ENCODE measurements at regions not wholly inside any gene's neighbourhood (a gene's known extent, or its start where the extent isn't known, plus 50 kb on each side); places are given as distances from the start of the nearest gene placed in this dataset.

GRCh38 chr17:73944366-73944765, 259.1 kb upstream of the RPL38 start:
- H4K8ac ChIP-seq (ENCODE audit: low read length), result no peak overlapping the region
- no peak overlapping the region for H2AFZ ChIP-seq (ENCODE audit: low read depth, low read length)
- no peaks in the 10 kb centered on the region for H3K4me1 ChIP-seq (ENCODE audit: control insufficient read depth, insufficient read depth, low read depth, low read length)
- H3K4ac ChIP-seq (ENCODE audit: low read depth in 1 of 2, low read length in 2 of 2), result no peak overlapping the region
- H3K18ac ChIP-seq (ENCODE audit: low read depth in 1 of 2, low read length in 2 of 2), result no peak overlapping the region
- no peak overlapping the region for H3K4me2 ChIP-seq (ENCODE audit: low read length, poor library complexity, severe bottlenecking)
- H2BK15ac ChIP-seq (ENCODE audit: low read depth, poor library complexity, severe bottlenecking), result no peak overlapping the region
- H3K14ac ChIP-seq (ENCODE audit: low read length in 2 of 2), result no peak overlapping the region
- no peaks in the 10 kb centered on the region for H3K79me1 ChIP-seq (replicated peaks; ENCODE audit: low read length, poor library complexity, severe bottlenecking)
- no peak overlapping the region for H3K27ac ChIP-seq (ENCODE audit: low read length, poor library complexity, severe bottlenecking)
- 76% methylated on average over 5 of the region's 5 CpGs for WGBS
- H2BK5ac ChIP-seq (ENCODE audit: low read depth, low read length, poor library complexity, severe bottlenecking), result no peak overlapping the region
- H2AK5ac ChIP-seq (ENCODE audit: low read length, severe bottlenecking), result no peak overlapping the region
- no peak overlapping the region for H4K91ac ChIP-seq (ENCODE audit: low read length)
- no peak overlapping the region for H3K23ac ChIP-seq (ENCODE audit: low read length in 2 of 2)
- no peak for DNase-seq
- no peaks in the 10 kb centered on the region for H3K36me3 ChIP-seq (ENCODE audit: control insufficient read depth in 1 of 2, insufficient read depth in 2 of 2, low read depth in 1 of 2, low read length in 2 of 2)
- no peak overlapping the region for H3K4me3 ChIP-seq (ENCODE audit: insufficient read depth in 1 of 2, low read depth in 1 of 2, low read length in 2 of 2)
- H2BK120ac ChIP-seq (ENCODE audit: low read depth, low read length), result no peak overlapping the region
- peaks cover 0 to 57% of the 10 kb centered on the region in 2 experiments for H3K27me3 ChIP-seq (ENCODE audit: control insufficient read depth in 1 of 2, insufficient read depth in 1 of 2, low read length in 2 of 2)
- H3K9me3 ChIP-seq (ENCODE audit: control insufficient read depth, low read length), result no peaks in the 10 kb centered on the region
- H2BK12ac ChIP-seq (ENCODE audit: low read length in 2 of 2), result no peak overlapping the region
- H3K9ac ChIP-seq (ENCODE audit: low read length), result no peak overlapping the region

- no peaks in the 10 kb centered on the region for H3K9me3 ChIP-seq (ENCODE audit: control insufficient read depth, low read length)
- no peaks in the 10 kb centered on the region for H3K79me1 ChIP-seq (replicated peaks; ENCODE audit: low read length, poor library complexity, severe bottlenecking)
- H3K23ac ChIP-seq (ENCODE audit: low read length in 2 of 2), result no peak overlapping the region
- no peak overlapping the region for H3K4me3 ChIP-seq (ENCODE audit: insufficient read depth in 1 of 2, low read depth in 1 of 2, low read length in 2 of 2)
- 78% methylated on average over 13 of the region's 13 CpGs for WGBS
- no peak overlapping the region for H3K14ac ChIP-seq (ENCODE audit: low read length in 2 of 2)
- no peak overlapping the region for H2BK120ac ChIP-seq (ENCODE audit: low read depth, low read length)
- no peak overlapping the region for H3K4me2 ChIP-seq (ENCODE audit: low read length, poor library complexity, severe bottlenecking)
- H2BK5ac ChIP-seq (ENCODE audit: low read depth, low read length, poor library complexity, severe bottlenecking), result no peak overlapping the region
- no peaks in the 10 kb centered on the region for H3K36me3 ChIP-seq (ENCODE audit: control insufficient read depth in 1 of 2, insufficient read depth in 2 of 2, low read depth in 1 of 2, low read length in 2 of 2)
- DNase-seq, result no peak
- H2BK15ac ChIP-seq (ENCODE audit: low read depth, poor library complexity, severe bottlenecking), result no peak overlapping the region
- H3K18ac ChIP-seq (ENCODE audit: low read depth in 1 of 2, low read length in 2 of 2), result no peak overlapping the region
- no peak overlapping the region for H3K27ac ChIP-seq (ENCODE audit: low read length, poor library complexity, severe bottlenecking)
- H2BK12ac ChIP-seq (ENCODE audit: low read length in 2 of 2), result no peak overlapping the region
- peaks cover 2% of the 10 kb centered on the region for H3K4me1 ChIP-seq (ENCODE audit: control insufficient read depth, insufficient read depth, low read depth, low read length)
- H2AFZ ChIP-seq (ENCODE audit: low read depth, low read length), result no peak overlapping the region
- H4K8ac ChIP-seq (ENCODE audit: low read length), result no peak overlapping the region
- H2AK5ac ChIP-seq (ENCODE audit: low read length, severe bottlenecking), result no peak overlapping the region
- H3K4ac ChIP-seq (ENCODE audit: low read depth in 1 of 2, low read length in 2 of 2), result no peak overlapping the region
- no peak overlapping the region for H3K9ac ChIP-seq (ENCODE audit: low read length)
- peaks cover 10 to 65% of the 10 kb centered on the region in 2 experiments for H3K27me3 ChIP-seq (ENCODE audit: control insufficient read depth in 1 of 2, insufficient read depth in 1 of 2, low read length in 2 of 2)
- H4K91ac ChIP-seq (ENCODE audit: low read length), result no peak overlapping the region
These were observed 256.1 kb upstream of the RPL38 start for GRCh38 chr17:73947281-73947965.

GRCh38 chr17:73947966-73948355, 255.5 kb upstream of the RPL38 start:
- Histone ChIP-seq H3K18ac (ENCODE audit: low read depth in 1 of 2, low read length in 2 of 2) (no peak overlapping the region), H3K23ac (ENCODE audit: low read length in 2 of 2) (no peak overlapping the region), H3K4ac (ENCODE audit: low read depth in 1 of 2, low read length in 2 of 2) (no peak overlapping the region), H3K9me3 (ENCODE audit: control insufficient read depth, low read length) (no peaks in the 10 kb centered on the region), H3K14ac (ENCODE audit: low read length in 2 of 2) (no peak overlapping the region), H3K79me1 (replicated peaks; ENCODE audit: low read length, poor library complexity, severe bottlenecking) (no peaks in the 10 kb centered on the region), H2AFZ (ENCODE audit: low read depth, low read length) (no peak overlapping the region), H2BK15ac (ENCODE audit: low read depth, poor library complexity, severe bottlenecking) (no peak overlapping the region), H4K8ac (ENCODE audit: low read length) (no peak overlapping the region), H3K9ac (ENCODE audit: low read length) (no peak overlapping the region), H2BK120ac (ENCODE audit: low read depth, low read length) (no peak overlapping the region), H2BK12ac (ENCODE audit: low read length in 2 of 2) (no peak overlapping the region), H3K36me3 (ENCODE audit: control insufficient read depth in 1 of 2, insufficient read depth in 2 of 2, low read depth in 1 of 2, low read length in 2 of 2) (no peaks in the 10 kb centered on the region), H2AK5ac (ENCODE audit: low read length, severe bottlenecking) (no peak overlapping the region), H3K4me1 (ENCODE audit: control insufficient read depth, insufficient read depth, low read depth, low read length) (peaks cover 7% of the 10 kb centered on the region), H3K4me3 (ENCODE audit: insufficient read depth in 1 of 2, low read depth in 1 of 2, low read length in 2 of 2) (no peak overlapping the region), H4K91ac (ENCODE audit: low read length) (no peak overlapping the region), H3K4me2 (ENCODE audit: low read length, poor library complexity, severe bottlenecking) (no peak overlapping the region), H3K27ac (ENCODE audit: low read length, poor library complexity, severe bottlenecking) (no peak overlapping the region), H3K27me3 (ENCODE audit: control insufficient read depth in 1 of 2, insufficient read depth in 1 of 2, low read length in 2 of 2) (peaks cover 15 to 67% of the 10 kb centered on the region in 2 experiments), H2BK5ac (ENCODE audit: low read depth, low read length, poor library complexity, severe bottlenecking) (no peak overlapping the region)
- 93% methylated on average over 4 of the region's 4 CpGs for WGBS
- no peak for DNase-seq

- no peaks in the 10 kb centered on the region for H3K9me3 ChIP-seq (ENCODE audit: control insufficient read depth, low read length)
- no peak overlapping the region for H2BK15ac ChIP-seq (ENCODE audit: low read depth, poor library complexity, severe bottlenecking)
- DNase-seq, result no peak
- no peak overlapping the region for H3K14ac ChIP-seq (ENCODE audit: low read length in 2 of 2)
- H3K18ac ChIP-seq (ENCODE audit: low read depth in 1 of 2, low read length in 2 of 2), result no peak overlapping the region
- H3K27me3 ChIP-seq (ENCODE audit: control insufficient read depth in 1 of 2, insufficient read depth in 1 of 2, low read length in 2 of 2), result peaks cover 28 to 74% of the 10 kb centered on the region in 2 experiments
- no peak overlapping the region for H3K27ac ChIP-seq (ENCODE audit: low read length, poor library complexity, severe bottlenecking)
- H3K4me1 ChIP-seq (ENCODE audit: control insufficient read depth, insufficient read depth, low read depth, low read length), result peaks cover 9% of the 10 kb centered on the region
- no peak overlapping the region for H4K8ac ChIP-seq (ENCODE audit: low read length)
- no peak overlapping the region for H2BK120ac ChIP-seq (ENCODE audit: low read depth, low read length)
- H2AK5ac ChIP-seq (ENCODE audit: low read length, severe bottlenecking), result no peak overlapping the region
- no peaks in the 10 kb centered on the region for H3K79me1 ChIP-seq (replicated peaks; ENCODE audit: low read length, poor library complexity, severe bottlenecking)
- no peak overlapping the region for H3K23ac ChIP-seq (ENCODE audit: low read length in 2 of 2)
- no peak overlapping the region for H3K9ac ChIP-seq (ENCODE audit: low read length)
- H4K91ac ChIP-seq (ENCODE audit: low read length), result no peak overlapping the region
- no peak overlapping the region for H3K4ac ChIP-seq (ENCODE audit: low read depth in 1 of 2, low read length in 2 of 2)
- no peak overlapping the region for H2AFZ ChIP-seq (ENCODE audit: low read depth, low read length)
- H2BK5ac ChIP-seq (ENCODE audit: low read depth, low read length, poor library complexity, severe bottlenecking), result no peak overlapping the region
- H3K36me3 ChIP-seq (ENCODE audit: control insufficient read depth in 1 of 2, insufficient read depth in 2 of 2, low read depth in 1 of 2, low read length in 2 of 2), result no peaks in the 10 kb centered on the region
- H2BK12ac ChIP-seq (ENCODE audit: low read length in 2 of 2), result no peak overlapping the region
- H3K4me2 ChIP-seq (ENCODE audit: low read length, poor library complexity, severe bottlenecking), result no peak overlapping the region
- no peak overlapping the region for H3K4me3 ChIP-seq (ENCODE audit: insufficient read depth in 1 of 2, low read depth in 1 of 2, low read length in 2 of 2)
- WGBS, result 81% methylated on average over 12 of the region's 13 CpGs
These were observed 253.4 kb upstream of the RPL38 start for GRCh38 chr17:73949903-73950592.

All from mesenchymal stem cell (in vitro differentiated cells and primary cell).